ENCODE measurements at regions not wholly inside any gene's neighbourhood (a gene's known extent, or its start where the extent isn't known, plus 50 kb on each side); places are given as distances from the start of the nearest gene placed in this dataset.

- TF ChIP-seq CTCF (IDR thresholded peaks at IDR 0.05; ENCODE audit: low read depth, low read length, poor library complexity, severe bottlenecking) (no peak), EZH2phosphoT487 (IDR thresholded peaks at IDR 0.05; ENCODE audit: borderline replicate concordance, low read length) (no peak)
Measured at GRCh38 chr6:21800948-21801438, 207.4 kb downstream of the SOX4 start.

Data from DOHH2 (cell line).